B cell (primary cell): ENCODE measurements at regions not wholly inside any gene's neighbourhood (a gene's known extent, or its start where the extent isn't known, plus 50 kb on each side); places are given as distances from the start of the nearest gene placed in this dataset.
"Not testable (repeated sequence)": the region's sequence is repeated elsewhere in the genome, so short reads cannot be mapped to it uniquely, and the experiment has no call there.

Source experiments
- ATAC-seq: fragments of 200-7000 bp; cut with Tn5 transposase; one replicate; pipeline ENCODE4 v1.10.0; 2021; ENCODE audit warnings: low read depth, mild to moderate bottlenecking, moderate number of reproducible peaks, moderate library complexity
- CTCF ChIA-PET: fragments of 350-600 bp; sonication (Branson Sonifier 250); formaldehyde crosslinking; loops from one replicate; lab custom pipeline; 2021; ENCODE audit warnings: antibody characterized with exemption, inconsistent platforms; lab: Charles Lee
- POLR2A ChIA-PET: fragments of 350-600 bp; sonication (Branson Sonifier 250); formaldehyde crosslinking; loops from one replicate; lab custom pipeline; 2021; ENCODE audit warnings: antibody characterized with exemption; lab: Charles Lee
- DNase-seq: peaks from one replicate; pipeline ENCODE4 v3.0.0; 2013
- H2AFZ ChIP-seq: 2 replicates; pipeline ENCODE4 v1.6.1; 2012; ENCODE audit warnings: mild to moderate bottlenecking, low read depth, low read length; ENCODE audit not compliant: insufficient read depth, poor library complexity, severe bottlenecking
- H3K27ac ChIP-seq, 2 donors: 1 replicate in 1 of 2; 2 replicates in 1 of 2; pipeline ENCODE4 v1.5.1; 2012 to 2013; ENCODE audit warnings: low read length in 2 of 2, mild to moderate bottlenecking in 2 of 2, moderate library complexity in 1 of 2
- H3K27me3 ChIP-seq, 4 experiments: fragments of 200-600 bp in 1 of 4; sonication (generic) in 1 of 4; replicated peaks in 1 of 4; 1 replicate in 2 of 4; 2 replicates in 2 of 4; pipeline versions ENCODE4 v1.6.1 to v1.7.0; 2013 to 2016; ENCODE audit warnings: low read length in 3 of 4, mild to moderate bottlenecking in 2 of 4, mixed read lengths in 1 of 4, moderate library complexity in 1 of 4; ENCODE audit not compliant: insufficient read depth in 4 of 4, control insufficient read depth in 3 of 4; ENCODE audit errors: control extremely low read depth in 1 of 4
- H3K36me3 ChIP-seq, 2 experiments: replicated peaks in 1 of 2; 1 replicate in 1 of 2; 2 replicates in 1 of 2; pipeline versions ENCODE4 v1.6.1 to v1.7.1; 2013; ENCODE audit warnings: low read length in 1 of 2; ENCODE audit not compliant: insufficient read depth in 2 of 2, control insufficient read depth in 1 of 2; ENCODE audit errors: control extremely low read depth in 1 of 2, extremely low read depth in 1 of 2
- H3K4me1 ChIP-seq, 2 donors: fragments of 200-600 bp in 1 of 2; sonication (generic) in 1 of 2; 1 replicate in 1 of 2; 2 replicates in 1 of 2; pipeline versions ENCODE4 v1.5.1 to v1.6.1; 2013 to 2017; ENCODE audit warnings: low read length in 2 of 2; ENCODE audit not compliant: control insufficient read depth in 2 of 2, insufficient read depth in 2 of 2
- H3K4me2 ChIP-seq: replicated peaks from 2 replicates; pipeline ENCODE3; 2012; ENCODE audit warnings: mild to moderate bottlenecking, low read depth, low read length; ENCODE audit not compliant: poor library complexity, severe bottlenecking
- H3K4me3 ChIP-seq, 5 experiments: fragments of 200-600 bp in 1 of 5; sonication (generic) in 1 of 5; 1 replicate in 3 of 5; 2 replicates in 2 of 5; pipeline versions ENCODE4 v1.5.1 to v1.7.0; 2011 to 2016; ENCODE audit warnings: low read length in 4 of 5, mild to moderate bottlenecking in 4 of 5, low read depth in 2 of 5, control low read depth in 1 of 5, moderate library complexity in 1 of 5; ENCODE audit not compliant: insufficient read depth in 1 of 5; ENCODE audit errors: control extremely low read depth in 1 of 5, extremely low read depth in 1 of 5
- H3K79me2 ChIP-seq: fragments of 200-600 bp; sonication (generic); one replicate; pipeline ENCODE4 v1.6.0; 2016; ENCODE audit warnings: low read length; ENCODE audit not compliant: control insufficient read depth, insufficient read depth
- H3K9ac ChIP-seq: fragments of 200-600 bp; sonication (generic); 2 replicates; pipeline ENCODE4 v1.6.1; 2017; ENCODE audit warnings: mild to moderate bottlenecking, low read length, moderate library complexity
- H3K9me3 ChIP-seq, 3 donors: one replicate each; pipeline versions ENCODE4 v1.6.1 to v1.7.1; 2013; ENCODE audit warnings: low read length in 2 of 3; ENCODE audit not compliant: control insufficient read depth in 2 of 3, insufficient read depth in 1 of 3; ENCODE audit errors: control extremely low read depth in 1 of 3
- H4K20me1 ChIP-seq: 2 replicates; pipeline ENCODE4 v1.6.0; 2012; ENCODE audit warnings: mild to moderate bottlenecking, low read length; ENCODE audit not compliant: insufficient read depth, control insufficient read depth, poor library complexity, severe bottlenecking
- H3K27ac Mint-ChIP-seq: one replicate; pipeline ENCODE4 v1.8.0; 2021; ENCODE audit warnings: mixed read lengths
- H3K27me3 Mint-ChIP-seq: one replicate; pipeline ENCODE4 v1.8.0; 2021; ENCODE audit warnings: mixed read lengths
- H3K4me1 Mint-ChIP-seq: one replicate; pipeline ENCODE4 v1.8.0; 2021; ENCODE audit warnings: mixed read lengths
- H3K4me3 Mint-ChIP-seq: one replicate; pipeline ENCODE4 v1.8.0; 2021; ENCODE audit warnings: mixed read lengths
- H3K9me3 Mint-ChIP-seq: one replicate; pipeline ENCODE4 v1.8.0; 2022; ENCODE audit warnings: mixed read lengths; ENCODE audit not compliant: insufficient read depth
- CTCF ChIP-seq: fragments of 200-600 bp; IDR thresholded peaks from one replicate; pipeline ENCODE4 v1.8.0; 2022; ENCODE audit warnings: antibody characterized with exemption, mild to moderate bottlenecking
- EZH2 ChIP-seq: IDR thresholded peaks from 2 replicates; pipeline ENCODE4 v1.6.1; 2012; ENCODE audit warnings: borderline replicate concordance, low read depth, mild to moderate bottlenecking, moderate library complexity, low read length; ENCODE audit not compliant: insufficient read depth, poor library complexity, severe bottlenecking
- WGBS: methylation state at CpG from one replicate; pipeline ENCODE4 v1.1.5; 2013; ENCODE audit warnings: missing lambda C conversion rate; ENCODE audit not compliant: insufficient coverage; 5-methylcytosine and 5-hydroxymethylcytosine counted together
- intact Hi-C: fragments of 100-400 bp; cut with micrococcal nuclease; formaldehyde crosslinking; loops from one replicate; pipeline ENCODE4 v1.10.0; 2022

GRCh38 chr6:71091167-71091566 is 134.3 kb upstream of the B3GAT2 start:
- H4K20me1 ChIP-seq: no peaks in the 10 kb centered on the region
- WGBS: 67% methylated on average over 3 of the region's 5 CpGs
- no peaks in the 10 kb centered on the region for H3K9me3 ChIP-seq
- no peaks in the 10 kb centered on the region for H3K79me2 ChIP-seq
- no peak overlapping the region for H3K27ac ChIP-seq
- peaks cover 10% of the 10 kb centered on the region for H3K27me3 Mint-ChIP-seq
- ChIA-PET CTCF (no interaction called here), POLR2A (no interaction called here)
- ATAC-seq (no peak), DNase-seq (no peak)
- intact Hi-C loops: no loop called here
- H3K4me2 ChIP-seq: no peak overlapping the region
- H3K4me1 ChIP-seq: no peaks in the 10 kb centered on the region
- H3K4me1 Mint-ChIP-seq: no peaks in the 10 kb centered on the region
- no peak overlapping the region for H3K4me3 Mint-ChIP-seq
- no peak overlapping the region for H2AFZ ChIP-seq
- H3K27ac Mint-ChIP-seq: no peak overlapping the region
- no peak for TF ChIP-seq EZH2
- no peak for TF ChIP-seq CTCF
- H3K36me3 ChIP-seq: no peaks in the 10 kb centered on the region
- H3K9ac ChIP-seq: no peak overlapping the region
- no peaks in the 10 kb centered on the region for H3K9me3 Mint-ChIP-seq
- H3K27me3 ChIP-seq: peaks cover 0 to 4% (median 0%) of the 10 kb centered on the region in 4 experiments
- no peak overlapping the region for H3K4me3 ChIP-seq

DNA sequence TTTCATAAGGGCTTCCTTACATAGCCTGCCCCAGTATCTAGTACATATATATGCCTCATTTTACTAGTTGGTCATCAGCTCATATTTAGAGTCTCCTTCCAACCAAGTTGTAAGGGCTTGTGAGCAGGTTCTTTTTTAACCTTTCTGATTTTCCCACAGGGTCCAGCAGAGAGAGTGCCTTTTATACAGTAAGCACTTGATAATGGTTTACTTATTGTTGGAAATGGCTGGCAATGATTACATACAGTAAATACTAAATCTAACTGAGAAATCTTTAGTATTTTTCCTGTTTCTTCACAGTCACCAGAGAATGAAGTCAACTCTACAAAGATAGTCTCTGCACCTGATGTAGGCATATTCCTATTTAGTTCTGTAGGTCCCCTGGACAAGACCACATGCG is 135.1 kb upstream of the B3GAT2 start:
- Histone ChIP-seq H3K4me1 (no peaks in the 10 kb centered on the region), H3K79me2 (no peaks in the 10 kb centered on the region), H3K4me3 (no peak overlapping the region), H3K36me3 (no peaks in the 10 kb centered on the region), H3K9me3 (no peaks in the 10 kb centered on the region), H3K4me2 (no peak overlapping the region), H3K9ac (no peak overlapping the region), H3K27me3 (no peaks in the 10 kb centered on the region), H3K27ac (no peak overlapping the region), H2AFZ (no peak overlapping the region), H4K20me1 (no peaks in the 10 kb centered on the region)
- CTCF ChIA-PET: no interaction called here
- Mint-ChIP-seq H3K4me1 (no peaks in the 10 kb centered on the region), H3K4me3 (no peak overlapping the region), H3K27ac (no peak overlapping the region), H3K27me3 (peaks cover 10% of the 10 kb centered on the region), H3K9me3 (peaks cover 2% of the 10 kb centered on the region)
- POLR2A ChIA-PET: no interaction called here
- ATAC-seq (no peak), DNase-seq (no peak)
- WGBS: 60% methylated on average over 1 of the region's 1 CpG
- intact Hi-C loops: no loop called here
- TF ChIP-seq EZH2: no peak
- TF ChIP-seq CTCF: no peak

DNA sequence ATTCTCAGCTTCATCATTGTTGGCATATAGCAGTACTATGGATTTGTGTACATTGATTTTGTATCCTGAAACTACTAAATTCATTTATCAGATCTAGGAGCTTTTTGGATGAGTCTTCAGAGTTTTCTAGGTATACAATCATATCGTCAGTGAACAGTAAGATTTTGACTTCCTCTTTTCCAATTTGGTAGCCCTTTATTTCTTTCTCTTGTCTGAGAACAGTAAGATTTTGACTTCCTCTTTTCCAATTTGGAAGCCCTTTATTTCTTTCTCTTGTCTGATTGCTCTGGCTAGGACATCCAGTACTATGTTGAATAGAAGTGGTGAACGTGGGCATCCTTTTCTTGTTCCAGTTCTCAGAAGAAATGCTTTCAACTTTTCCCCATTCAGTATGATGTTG is 140.4 kb upstream of the B3GAT2 start:
- H3K27me3 Mint-ChIP-seq, H3K36me3 ChIP-seq, POLR2A ChIA-PET, H3K27me3 ChIP-seq, H3K4me2 ChIP-seq, H3K4me1 ChIP-seq, H3K27ac ChIP-seq, H3K4me3 ChIP-seq, ATAC-seq, H3K27ac Mint-ChIP-seq, DNase-seq, H2AFZ ChIP-seq, H3K9ac ChIP-seq, H4K20me1 ChIP-seq, CTCF ChIA-PET, intact Hi-C loops, H3K4me1 Mint-ChIP-seq, H3K4me3 Mint-ChIP-seq, H3K79me2 ChIP-seq: not testable (repeated sequence)
- H3K9me3 Mint-ChIP-seq: peaks cover 11% of the 10 kb centered on the region
- H3K9me3 ChIP-seq: peaks cover 0 to 11% (median 0%) of the 10 kb centered on the region in 3 donors
- no CpG with 5 or more reads among the region's 2 CpGs for WGBS
